D721Med (cell line): ENCODE measurements at regions not wholly inside any gene's neighbourhood (a gene's known extent, or its start where the extent isn't known, plus 50 kb on each side); places are given as distances from the start of the nearest gene placed in this dataset.

Experiments used
- DNase-seq: peaks from one replicate; pipeline ENCODE4 v3.0.0; 2011; ENCODE audit warnings: low spot score; ENCODE audit not compliant: insufficient read length
- FAIRE-seq: peaks from 2 replicates; lab custom pipeline; 2011; peaks lifted over from hg19 to GRCh38; lab: Jason Lieb, UNC
- TF ChIP-seq, protein P1 (sequence below): IDR thresholded peaks from 2 replicates; pipeline ENCODE4 v1.5.1; 2012; ENCODE audit warnings: mild to moderate bottlenecking, control low read depth; ENCODE audit not compliant: insufficient read depth; ENCODE audit errors: missing control alignments

- DNase-seq (no peak), FAIRE-seq (no peak)
- TF ChIP-seq, protein P1, sequence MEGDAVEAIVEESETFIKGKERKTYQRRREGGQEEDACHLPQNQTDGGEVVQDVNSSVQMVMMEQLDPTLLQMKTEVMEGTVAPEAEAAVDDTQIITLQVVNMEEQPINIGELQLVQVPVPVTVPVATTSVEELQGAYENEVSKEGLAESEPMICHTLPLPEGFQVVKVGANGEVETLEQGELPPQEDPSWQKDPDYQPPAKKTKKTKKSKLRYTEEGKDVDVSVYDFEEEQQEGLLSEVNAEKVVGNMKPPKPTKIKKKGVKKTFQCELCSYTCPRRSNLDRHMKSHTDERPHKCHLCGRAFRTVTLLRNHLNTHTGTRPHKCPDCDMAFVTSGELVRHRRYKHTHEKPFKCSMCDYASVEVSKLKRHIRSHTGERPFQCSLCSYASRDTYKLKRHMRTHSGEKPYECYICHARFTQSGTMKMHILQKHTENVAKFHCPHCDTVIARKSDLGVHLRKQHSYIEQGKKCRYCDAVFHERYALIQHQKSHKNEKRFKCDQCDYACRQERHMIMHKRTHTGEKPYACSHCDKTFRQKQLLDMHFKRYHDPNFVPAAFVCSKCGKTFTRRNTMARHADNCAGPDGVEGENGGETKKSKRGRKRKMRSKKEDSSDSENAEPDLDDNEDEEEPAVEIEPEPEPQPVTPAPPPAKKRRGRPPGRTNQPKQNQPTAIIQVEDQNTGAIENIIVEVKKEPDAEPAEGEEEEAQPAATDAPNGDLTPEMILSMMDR, result no peak
These were observed 484.0 kb downstream of the GADD45G start for GRCh38 chr9:90088856-90089255.

DNA sequence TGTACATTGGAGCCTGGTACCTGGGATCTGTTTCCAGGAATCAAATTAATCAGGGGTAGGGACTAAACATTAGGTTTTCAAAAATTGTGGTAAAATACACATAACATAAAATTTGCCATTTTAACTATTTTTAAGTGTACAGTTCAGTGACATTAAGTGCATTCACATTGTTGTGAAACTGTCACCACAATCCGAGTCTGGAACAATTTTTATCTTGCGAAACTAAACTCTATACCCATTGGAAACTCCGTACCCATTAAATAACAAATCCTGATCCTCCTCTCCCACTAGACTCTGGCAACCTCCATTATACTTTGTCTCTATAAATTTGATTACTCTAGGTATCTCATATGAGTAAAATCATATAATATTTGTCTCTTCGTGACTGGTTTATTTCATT lies 486.2 kb downstream of the GADD45G start:
- DNase-seq, result no peak
- no peak for FAIRE-seq

DNA sequence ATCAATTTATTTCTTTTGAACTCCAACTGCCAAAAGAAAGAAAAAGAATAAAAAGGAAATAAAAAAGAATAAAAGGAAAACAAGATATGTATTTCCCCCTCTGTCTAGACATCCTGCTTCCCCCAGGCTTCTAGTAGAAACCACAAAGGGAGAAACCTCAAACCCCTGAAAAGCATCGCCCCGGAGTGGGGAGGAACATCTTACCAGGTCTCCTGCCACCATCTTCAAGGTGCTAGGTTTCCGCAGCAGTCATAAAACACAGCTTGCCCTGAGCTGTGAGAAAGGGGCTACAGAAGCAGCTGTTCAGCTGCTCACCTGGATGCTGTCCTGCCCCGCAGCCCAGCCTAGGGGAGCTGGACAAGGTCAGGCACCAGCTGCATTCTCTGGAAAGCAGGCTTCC lies 487.7 kb downstream of the GADD45G start:
- DNase-seq (no peak), FAIRE-seq (no peak)
- TF ChIP-seq, protein P1, result no peak

More for the DNA sequence above, 486.2 kb downstream of the GADD45G start:
- TF ChIP-seq, protein P1, result no peak

GRCh38 chr9:90095682-90096081 lies 490.9 kb downstream of the GADD45G start:
- FAIRE-seq (peak; percentile 89), DNase-seq (peak; percentile 88)
- TF ChIP-seq, protein P1, result no peak

DNA sequence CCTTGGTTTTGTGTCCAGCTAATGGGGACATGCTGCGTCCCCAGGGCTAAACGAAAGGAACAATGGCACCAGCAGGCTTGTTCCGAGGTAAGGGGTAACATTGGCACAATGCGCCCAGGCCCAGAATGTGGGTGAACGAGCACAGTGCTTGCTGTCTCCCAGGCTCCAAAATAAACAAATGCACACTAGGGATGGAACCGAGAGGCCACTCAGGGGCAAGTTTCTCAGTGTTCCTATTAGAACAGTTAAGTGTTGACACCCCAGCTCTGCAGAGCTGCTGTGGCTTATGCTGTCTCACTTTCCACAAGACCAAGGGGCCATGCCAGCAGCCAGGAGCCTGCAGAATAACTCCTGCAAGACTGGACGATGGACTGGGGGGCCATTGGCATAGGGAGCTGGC lies 492.4 kb downstream of the GADD45G start:
- TF ChIP-seq, protein P1, result no peak
- DNase-seq, result no peak
- no peak for FAIRE-seq

DNA sequence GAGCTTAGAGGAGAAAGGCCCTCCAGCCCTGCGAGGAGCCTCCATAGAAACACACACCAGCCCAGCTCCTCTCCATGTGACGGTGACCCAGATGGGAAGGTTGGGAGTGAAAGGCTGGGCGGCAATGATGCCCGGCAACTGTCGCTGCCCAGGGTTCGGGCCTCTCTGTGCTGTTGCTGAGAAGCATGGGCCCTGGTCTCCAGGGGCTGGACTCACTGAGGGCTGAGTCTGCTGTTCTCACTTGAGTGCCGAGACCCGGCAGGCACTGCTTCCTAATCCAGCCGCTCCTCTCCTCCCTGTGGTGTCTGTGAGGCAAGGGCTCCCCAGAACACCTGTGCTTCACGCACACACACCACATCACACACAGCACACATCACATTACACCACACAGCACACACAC lies 493.6 kb downstream of the GADD45G start:
- FAIRE-seq (no peak), DNase-seq (no peak)
- TF ChIP-seq, protein P1, result no peak

GRCh38 chr9:90099262-90099963 lies 494.6 kb downstream of the GADD45G start:
- DNase-seq (no peak), FAIRE-seq (peak; percentile 95)
- TF ChIP-seq, protein P1, result peak; percentile 64
